Trophoblast cell (in vitro differentiated cells and primary cell): ENCODE measurements at regions not wholly inside any gene's neighbourhood (a gene's known extent, or its start where the extent isn't known, plus 50 kb on each side); places are given as distances from the start of the nearest gene placed in this dataset.

Experiments used
- DNase-seq, 2 donors: peaks; one replicate each; pipeline ENCODE4 v3.0.0-alpha.2; 2016
- H2AFZ ChIP-seq: 2 replicates; pipeline ENCODE4 v1.6.1; 2013; ENCODE audit warnings: low read length, moderate library complexity, mild to moderate bottlenecking; ENCODE audit not compliant: insufficient read depth, poor library complexity
- H2AK5ac ChIP-seq: 2 replicates; pipeline ENCODE4 v1.6.1; 2013; ENCODE audit warnings: mild to moderate bottlenecking, low read length
- H2BK120ac ChIP-seq: 2 replicates; pipeline ENCODE4 v1.6.1; 2013; ENCODE audit warnings: low read length, mild to moderate bottlenecking, moderate library complexity; ENCODE audit not compliant: insufficient read depth, poor library complexity
- H2BK12ac ChIP-seq: 2 replicates; pipeline ENCODE4 v1.6.1; 2013; ENCODE audit warnings: mild to moderate bottlenecking, low read length, moderate library complexity
- H2BK5ac ChIP-seq: 2 replicates; pipeline ENCODE4 v1.6.1; 2013; ENCODE audit warnings: low read length, low read depth, moderate library complexity, mild to moderate bottlenecking; ENCODE audit not compliant: poor library complexity
- H3K14ac ChIP-seq: 2 replicates; pipeline ENCODE4 v1.6.1; 2013; ENCODE audit warnings: mild to moderate bottlenecking, low read length
- H3K18ac ChIP-seq: 2 replicates; pipeline ENCODE4 v1.6.1; 2013; ENCODE audit warnings: mild to moderate bottlenecking, low read length
- H3K23ac ChIP-seq: 2 replicates; pipeline ENCODE4 v1.6.1; 2013; ENCODE audit warnings: low read length
- H3K27ac ChIP-seq: 2 replicates; pipeline ENCODE4 v1.5.1; 2013; ENCODE audit warnings: low read depth, mild to moderate bottlenecking, inconsistent platforms, low read length, moderate library complexity
- H3K27me3 ChIP-seq: 2 replicates; pipeline ENCODE4 v1.6.1; 2013; ENCODE audit warnings: inconsistent platforms, mild to moderate bottlenecking, low read length, moderate library complexity; ENCODE audit not compliant: insufficient read depth
- H3K36me3 ChIP-seq, 2 experiments: 1 replicate in 1 of 2; 2 replicates in 1 of 2; pipeline ENCODE4 v1.6.1; 2013; ENCODE audit warnings: low read length in 2 of 2, mild to moderate bottlenecking in 2 of 2, moderate library complexity in 1 of 2; ENCODE audit not compliant: insufficient read depth in 2 of 2, control insufficient read depth in 1 of 2
- H3K4ac ChIP-seq: 2 replicates; pipeline ENCODE4 v1.6.1; 2013; ENCODE audit warnings: low read depth, mild to moderate bottlenecking, low read length, moderate library complexity
- H3K4me1 ChIP-seq, 2 experiments: 1 replicate in 1 of 2; 2 replicates in 1 of 2; pipeline ENCODE4 v1.6.1; 2013; ENCODE audit warnings: low read length in 2 of 2, mild to moderate bottlenecking in 2 of 2, moderate library complexity in 1 of 2; ENCODE audit not compliant: insufficient read depth in 2 of 2, control insufficient read depth in 1 of 2
- H3K4me2 ChIP-seq: 2 replicates; pipeline ENCODE4 v1.6.1; 2013; ENCODE audit warnings: inconsistent platforms, mild to moderate bottlenecking, low read length, moderate library complexity
- H3K4me3 ChIP-seq: 2 replicates; pipeline ENCODE4 v1.5.1; 2013; ENCODE audit warnings: mild to moderate bottlenecking, low read depth, low read length, inconsistent platforms
- H3K79me1 ChIP-seq: one replicate; pipeline ENCODE4 v1.6.1; 2013; ENCODE audit warnings: low read length
- H3K79me2 ChIP-seq: 2 replicates; pipeline ENCODE4 v1.6.1; 2013; ENCODE audit warnings: low read length, mild to moderate bottlenecking; ENCODE audit not compliant: control insufficient read depth, insufficient read depth, poor library complexity
- H3K9ac ChIP-seq: 2 replicates; pipeline ENCODE4 v1.6.1; 2013; ENCODE audit warnings: mild to moderate bottlenecking, low read length
- H3K9me3 ChIP-seq: 2 replicates; pipeline ENCODE4 v1.6.1; 2013; ENCODE audit warnings: low read depth, mild to moderate bottlenecking, control low read depth, inconsistent platforms, low read length; ENCODE audit not compliant: insufficient read depth
- H4K12ac ChIP-seq: 2 replicates; pipeline ENCODE4 v1.6.1; 2013; ENCODE audit warnings: low read depth, mild to moderate bottlenecking, low read length, moderate library complexity
- H4K8ac ChIP-seq: 2 replicates; pipeline ENCODE4 v1.6.1; 2013; ENCODE audit warnings: low read depth, mild to moderate bottlenecking, low read length, moderate library complexity
- H4K91ac ChIP-seq: one replicate; pipeline ENCODE4 v1.6.1; 2013; ENCODE audit warnings: low read depth, mild to moderate bottlenecking, low read length, moderate library complexity
- WGBS: extraction: QIAGEN DNeasy Blood & Tissue Kit; methylation state at CpG from one replicate; pipeline ENCODE4 v1.1.7; 2013; ENCODE audit warnings: missing lambda C conversion rate; ENCODE audit not compliant: insufficient read length, insufficient coverage; ENCODE audit errors: extremely low coverage; 5-methylcytosine and 5-hydroxymethylcytosine counted together

DNA sequence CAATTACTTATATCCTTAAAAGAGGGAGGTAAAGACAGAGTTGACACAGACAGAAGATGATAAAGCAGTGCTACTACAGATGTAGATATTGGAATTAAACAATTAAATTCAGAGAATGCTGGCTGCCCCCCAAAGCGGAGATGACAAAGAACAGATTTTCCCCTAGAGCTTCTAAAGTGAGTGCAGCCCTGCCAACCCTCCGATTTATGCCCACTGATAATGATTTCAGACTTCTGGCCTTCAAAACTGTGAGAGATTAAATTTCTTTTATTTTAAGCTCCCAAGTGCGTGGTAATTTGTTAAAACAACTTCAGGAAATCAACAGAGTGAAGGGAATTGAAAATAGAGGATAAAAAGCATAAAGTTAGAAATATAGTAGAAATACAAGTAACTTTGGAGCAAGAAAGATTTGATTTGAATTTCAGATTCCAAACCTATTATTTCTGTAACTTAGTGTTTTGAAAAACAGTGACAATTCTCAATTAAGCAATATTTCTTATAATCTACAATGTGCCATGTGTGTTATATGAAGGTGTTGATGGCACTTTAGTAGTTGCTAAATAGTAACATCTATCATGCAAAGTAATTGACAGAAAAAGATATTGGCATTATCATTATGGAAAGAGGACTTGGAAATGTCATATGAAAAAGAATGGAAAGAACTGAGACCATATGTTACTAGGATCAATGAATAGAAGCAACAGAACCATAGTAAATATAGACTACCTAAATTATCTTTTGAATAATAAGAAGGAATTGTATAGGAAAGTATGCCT lies 946.4 kb upstream of the PTPRD start:
- Histone ChIP-seq H2BK12ac (no peak overlapping the region), H3K27ac (no peak overlapping the region), H4K8ac (no peak overlapping the region), H3K18ac (no peak overlapping the region), H3K4me3 (no peak overlapping the region), H3K9me3 (no peaks in the 10 kb centered on the region), H3K14ac (no peak overlapping the region), H4K91ac (no peak overlapping the region), H3K4ac (no peak overlapping the region), H2AFZ (no peak overlapping the region), H3K9ac (no peak overlapping the region), H3K4me1 (no peaks in the 10 kb centered on the region), H3K4me2 (no peak overlapping the region), H2BK5ac (no peak overlapping the region), H3K23ac (no peak overlapping the region), H2BK120ac (no peak overlapping the region), H3K36me3 (no peaks in the 10 kb centered on the region), H3K79me2 (no peaks in the 10 kb centered on the region), H2AK5ac (no peak overlapping the region), H4K12ac (no peak overlapping the region), H3K27me3 (no peaks in the 10 kb centered on the region), H3K79me1 (no peaks in the 10 kb centered on the region)
- no CpG with 5 or more reads among the region's 3 CpGs for WGBS
- no peak for DNase-seq

DNA sequence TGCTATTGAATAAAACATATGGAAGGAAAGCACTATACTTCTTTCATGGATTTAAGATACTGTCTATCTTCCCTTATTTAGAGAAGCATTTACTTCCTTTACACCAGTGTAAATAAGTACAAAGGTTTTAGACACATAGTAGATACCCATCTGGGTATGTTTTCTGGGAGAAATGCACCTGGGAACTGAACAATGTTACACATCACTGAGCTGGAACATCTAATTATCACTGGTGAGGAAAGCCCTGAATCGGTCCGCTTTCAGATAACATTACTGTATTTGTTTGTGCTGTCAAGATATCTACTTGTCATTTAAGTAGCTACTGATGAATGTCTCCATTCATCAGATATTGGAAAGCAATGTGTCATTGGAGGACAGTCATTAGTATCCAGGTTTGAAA lies 964.7 kb upstream of the PTPRD start:
- Histone ChIP-seq H2BK120ac (no peak overlapping the region), H2AFZ (no peak overlapping the region), H4K8ac (no peak overlapping the region), H2AK5ac (no peak overlapping the region), H3K36me3 (no peaks in the 10 kb centered on the region), H3K14ac (no peak overlapping the region), H2BK5ac (no peak overlapping the region), H3K4me1 (no peaks in the 10 kb centered on the region), H3K4me2 (no peak overlapping the region), H3K4ac (no peak overlapping the region), H4K91ac (no peak overlapping the region), H3K9me3 (no peaks in the 10 kb centered on the region), H3K23ac (no peak overlapping the region), H3K9ac (no peak overlapping the region), H2BK12ac (no peak overlapping the region), H3K4me3 (no peak overlapping the region), H3K79me1 (no peaks in the 10 kb centered on the region), H3K27ac (no peak overlapping the region), H3K18ac (no peak overlapping the region), H4K12ac (no peak overlapping the region), H3K27me3 (no peaks in the 10 kb centered on the region), H3K79me2 (no peaks in the 10 kb centered on the region)
- WGBS, result no CpG with 5 or more reads among the region's 2 CpGs
- DNase-seq, result no peak

DNA sequence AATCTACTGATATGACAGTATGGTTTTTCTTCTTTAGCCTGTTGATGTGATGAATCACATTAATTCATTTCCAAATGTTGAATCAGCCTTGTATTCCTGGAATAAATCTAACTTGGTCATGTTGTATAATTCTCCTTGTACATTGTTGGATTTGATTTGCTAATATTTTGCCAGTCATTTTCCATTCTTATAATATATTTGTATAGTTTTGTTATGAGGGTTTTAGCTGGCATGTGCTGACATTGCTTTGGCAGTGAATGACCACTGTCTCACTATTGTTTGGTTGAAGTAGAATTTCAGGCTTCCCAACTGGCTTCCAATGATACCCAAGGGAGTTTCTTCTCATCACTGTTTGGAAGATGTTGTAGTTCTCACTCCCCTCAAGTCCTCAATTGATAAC lies 983.0 kb upstream of the PTPRD start:
- H3K4ac ChIP-seq, result no peak overlapping the region
- H3K27me3 ChIP-seq, result no peaks in the 10 kb centered on the region
- no peak overlapping the region for H3K23ac ChIP-seq
- no peak overlapping the region for H3K4me2 ChIP-seq
- no peak overlapping the region for H3K14ac ChIP-seq
- H4K91ac ChIP-seq, result no peak overlapping the region
- no peak overlapping the region for H4K12ac ChIP-seq
- no peak overlapping the region for H4K8ac ChIP-seq
- no peak overlapping the region for H2BK5ac ChIP-seq
- no peaks in the 10 kb centered on the region for H3K36me3 ChIP-seq
- H2BK120ac ChIP-seq, result no peak overlapping the region
- H2AK5ac ChIP-seq, result no peak overlapping the region
- H3K79me2 ChIP-seq, result no peaks in the 10 kb centered on the region
- H3K9ac ChIP-seq, result no peak overlapping the region
- no peak overlapping the region for H3K18ac ChIP-seq
- no peak overlapping the region for H2AFZ ChIP-seq
- DNase-seq, result no peak
- H3K4me1 ChIP-seq, result no peaks in the 10 kb centered on the region
- no peak overlapping the region for H3K27ac ChIP-seq
- H3K79me1 ChIP-seq, result no peaks in the 10 kb centered on the region
- no peaks in the 10 kb centered on the region for H3K9me3 ChIP-seq
- H2BK12ac ChIP-seq, result no peak overlapping the region
- no peak overlapping the region for H3K4me3 ChIP-seq

DNA sequence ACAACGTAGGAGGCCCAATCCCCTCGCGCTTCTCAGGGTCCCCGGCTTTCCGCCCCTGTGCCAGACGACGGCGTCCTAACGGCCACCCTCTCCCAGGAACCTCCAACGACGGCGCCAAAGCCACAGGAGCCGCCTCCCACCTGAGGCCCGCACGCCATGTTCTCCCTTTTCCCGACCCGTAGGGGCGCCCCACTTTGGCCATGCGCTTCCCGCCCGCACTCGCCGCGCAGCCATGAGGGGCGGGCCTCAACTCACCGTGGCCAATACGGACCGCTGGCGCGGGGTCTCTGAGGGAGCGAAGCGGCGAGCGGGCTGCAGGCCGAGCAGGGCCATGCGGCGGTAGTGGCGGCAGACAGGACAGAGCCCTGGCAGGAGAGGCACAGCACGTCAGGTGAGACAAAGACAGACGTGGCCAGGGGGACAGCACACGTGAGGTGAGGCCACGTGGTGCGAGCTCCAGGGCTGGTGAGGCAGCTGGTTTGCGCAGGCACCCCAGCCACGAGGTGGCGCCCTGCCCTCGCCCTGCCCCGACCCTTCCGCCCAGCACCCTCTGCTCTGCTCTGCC lies 1005.5 kb upstream of the PTPRD start:
- H4K8ac ChIP-seq, result no peak overlapping the region
- H3K4me3 ChIP-seq, result no peak overlapping the region
- no peak overlapping the region for H3K4me2 ChIP-seq
- no peak overlapping the region for H2BK5ac ChIP-seq
- H3K23ac ChIP-seq, result no peak overlapping the region
- H2BK120ac ChIP-seq, result no peak overlapping the region
- H3K4me1 ChIP-seq, result no peaks in the 10 kb centered on the region
- DNase-seq, result no peak
- H3K14ac ChIP-seq, result no peak overlapping the region
- no peak overlapping the region for H3K18ac ChIP-seq
- no CpG with 5 or more reads among the region's 49 CpGs for WGBS
- H3K79me2 ChIP-seq, result no peaks in the 10 kb centered on the region
- H4K12ac ChIP-seq, result no peak overlapping the region
- no peak overlapping the region for H3K9ac ChIP-seq
- no peaks in the 10 kb centered on the region for H3K27me3 ChIP-seq
- no peak overlapping the region for H2AFZ ChIP-seq
- H2AK5ac ChIP-seq, result no peak overlapping the region
- H4K91ac ChIP-seq, result no peak overlapping the region
- H3K4ac ChIP-seq, result no peak overlapping the region
- H3K79me1 ChIP-seq, result no peaks in the 10 kb centered on the region
- peaks cover 7% of the 10 kb centered on the region for H3K9me3 ChIP-seq
- no peak overlapping the region for H2BK12ac ChIP-seq
- H3K36me3 ChIP-seq, result no peaks in the 10 kb centered on the region
- H3K27ac ChIP-seq, result no peak overlapping the region
